PC-3 (cell line): ENCODE measurements at regions not wholly inside any gene's neighbourhood (a gene's known extent, or its start where the extent isn't known, plus 50 kb on each side); places are given as distances from the start of the nearest gene placed in this dataset.

ENCODE experiments used
- EZH2 ChIP-seq: fragments of 300-600 bp; sonication (generic); IDR thresholded peaks from one replicate; pipeline ENCODE4 v1.6.1; 2017; ENCODE audit warnings: antibody characterized with exemption, mild to moderate bottlenecking, low read length; ENCODE audit not compliant: unreplicated experiment
- TF ChIP-seq, protein P1 (sequence below): fragments of 300-600 bp; sonication (generic); conservative IDR thresholded peaks from 2 replicates; pipeline ENCODE4 v1.5.1; 2017; ENCODE audit warnings: antibody characterized with exemption, low read depth, mild to moderate bottlenecking, low read length

DNA sequence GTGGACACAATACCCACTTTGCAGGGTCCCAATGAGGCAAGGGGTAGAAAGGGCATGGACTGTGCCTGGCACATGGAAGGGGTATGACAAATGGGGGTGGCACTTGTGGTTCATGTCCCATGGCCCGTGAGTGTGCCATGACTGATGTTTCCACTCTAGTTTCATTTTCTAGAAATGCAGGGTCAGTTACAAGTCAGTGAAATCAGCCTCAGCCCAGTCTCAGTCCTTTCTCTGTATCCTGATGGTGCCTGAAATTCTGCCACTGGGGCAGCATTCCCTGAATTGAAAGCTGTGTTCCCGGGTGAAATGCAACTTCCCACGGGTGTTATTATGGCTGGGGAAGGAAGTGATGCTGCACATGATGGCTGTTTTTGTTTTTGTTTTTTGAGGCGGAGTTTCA lies 110.8 kb upstream of the ZBTB40 start:
- TF ChIP-seq, protein P1, sequence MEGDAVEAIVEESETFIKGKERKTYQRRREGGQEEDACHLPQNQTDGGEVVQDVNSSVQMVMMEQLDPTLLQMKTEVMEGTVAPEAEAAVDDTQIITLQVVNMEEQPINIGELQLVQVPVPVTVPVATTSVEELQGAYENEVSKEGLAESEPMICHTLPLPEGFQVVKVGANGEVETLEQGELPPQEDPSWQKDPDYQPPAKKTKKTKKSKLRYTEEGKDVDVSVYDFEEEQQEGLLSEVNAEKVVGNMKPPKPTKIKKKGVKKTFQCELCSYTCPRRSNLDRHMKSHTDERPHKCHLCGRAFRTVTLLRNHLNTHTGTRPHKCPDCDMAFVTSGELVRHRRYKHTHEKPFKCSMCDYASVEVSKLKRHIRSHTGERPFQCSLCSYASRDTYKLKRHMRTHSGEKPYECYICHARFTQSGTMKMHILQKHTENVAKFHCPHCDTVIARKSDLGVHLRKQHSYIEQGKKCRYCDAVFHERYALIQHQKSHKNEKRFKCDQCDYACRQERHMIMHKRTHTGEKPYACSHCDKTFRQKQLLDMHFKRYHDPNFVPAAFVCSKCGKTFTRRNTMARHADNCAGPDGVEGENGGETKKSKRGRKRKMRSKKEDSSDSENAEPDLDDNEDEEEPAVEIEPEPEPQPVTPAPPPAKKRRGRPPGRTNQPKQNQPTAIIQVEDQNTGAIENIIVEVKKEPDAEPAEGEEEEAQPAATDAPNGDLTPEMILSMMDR = no peak
- TF ChIP-seq EZH2 = no peak
